BE2C (cell line): ENCODE measurements at regions not wholly inside any gene's neighbourhood (a gene's known extent, or its start where the extent isn't known, plus 50 kb on each side); places are given as distances from the start of the nearest gene placed in this dataset.

ENCODE experiments used
- DNase-seq: peaks from one replicate; pipeline ENCODE4 v3.0.0-alpha.2; 2020
- H3K27me3 ChIP-seq: fragments of 250-450 bp; sonication (Bioruptor Pico); 2 replicates; pipeline ENCODE4 v1.5.1; 2020; ENCODE audit warnings: mild to moderate bottlenecking
- H3K36me3 ChIP-seq: fragments of 250-450 bp; sonication (Bioruptor Pico); 2 replicates; pipeline ENCODE4 v1.5.1; 2020; ENCODE audit warnings: mild to moderate bottlenecking
- H3K4me1 ChIP-seq: fragments of 250-450 bp; sonication (Bioruptor Pico); 2 replicates; pipeline ENCODE4 v1.5.1; 2020
- H3K4me3 ChIP-seq: 2 replicates; pipeline ENCODE4 v1.5.1; 2011; ENCODE audit warnings: low read depth, low read length
- H3K9me3 ChIP-seq: fragments of 250-450 bp; sonication (Bioruptor Pico); 2 replicates; pipeline ENCODE4 v1.5.1; 2020
- TF ChIP-seq, protein P1 (sequence below): IDR thresholded peaks from 2 replicates; pipeline ENCODE4 v1.5.1; 2012; ENCODE audit warnings: mild to moderate bottlenecking, low read depth, low read length

- Histone ChIP-seq H3K9me3 (no peaks in the 10 kb centered on the region), H3K27me3 (0 out of 2 replicates have a peak, but pooled peaks cover 4% of the 10 kb centered on the region), H3K36me3 (no peaks in the 10 kb centered on the region), H3K4me1 (no peaks in the 10 kb centered on the region), H3K4me3 (peak overlapping the region; percentile 14; the same call in 1 of the 2 replicates)
- TF ChIP-seq, protein P1, sequence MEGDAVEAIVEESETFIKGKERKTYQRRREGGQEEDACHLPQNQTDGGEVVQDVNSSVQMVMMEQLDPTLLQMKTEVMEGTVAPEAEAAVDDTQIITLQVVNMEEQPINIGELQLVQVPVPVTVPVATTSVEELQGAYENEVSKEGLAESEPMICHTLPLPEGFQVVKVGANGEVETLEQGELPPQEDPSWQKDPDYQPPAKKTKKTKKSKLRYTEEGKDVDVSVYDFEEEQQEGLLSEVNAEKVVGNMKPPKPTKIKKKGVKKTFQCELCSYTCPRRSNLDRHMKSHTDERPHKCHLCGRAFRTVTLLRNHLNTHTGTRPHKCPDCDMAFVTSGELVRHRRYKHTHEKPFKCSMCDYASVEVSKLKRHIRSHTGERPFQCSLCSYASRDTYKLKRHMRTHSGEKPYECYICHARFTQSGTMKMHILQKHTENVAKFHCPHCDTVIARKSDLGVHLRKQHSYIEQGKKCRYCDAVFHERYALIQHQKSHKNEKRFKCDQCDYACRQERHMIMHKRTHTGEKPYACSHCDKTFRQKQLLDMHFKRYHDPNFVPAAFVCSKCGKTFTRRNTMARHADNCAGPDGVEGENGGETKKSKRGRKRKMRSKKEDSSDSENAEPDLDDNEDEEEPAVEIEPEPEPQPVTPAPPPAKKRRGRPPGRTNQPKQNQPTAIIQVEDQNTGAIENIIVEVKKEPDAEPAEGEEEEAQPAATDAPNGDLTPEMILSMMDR = peak; percentile 68
- peak; percentile 75 for DNase-seq
Measured at GRCh38 chr3:126245811-126246727, 65.7 kb upstream of the ALDH1L1 start.
